GM19025 (cell line): ENCODE measurements at regions not wholly inside any gene's neighbourhood (a gene's known extent, or its start where the extent isn't known, plus 50 kb on each side); places are given as distances from the start of the nearest gene placed in this dataset.

Experiments
- ATAC-seq: cut with Tn5 transposase; IDR thresholded peaks from one replicate; pipeline ENCODE4 v1.9.1; 2021; ENCODE audit warnings: mild to moderate bottlenecking, low read depth, moderate library complexity; ENCODE audit not compliant: unreplicated experiment

GRCh38 chr10:21002091-21002878, 105.2 kb upstream of the NEBL start:
- no peak for ATAC-seq

GRCh38 chr10:20999699-21000098, 102.6 kb upstream of the NEBL start:
- no peak for ATAC-seq

- no peak for ATAC-seq
These were observed 100.9 kb upstream of the NEBL start for GRCh38 chr10:20998036-20998435.

- no peak for ATAC-seq
These were observed 98.2 kb upstream of the NEBL start for GRCh38 chr10:20995123-20995987.

- ATAC-seq: no peak
These were observed 96.9 kb upstream of the NEBL start for GRCh38 chr10:20993830-20994527.

GRCh38 chr10:20993389-20993788, 96.3 kb upstream of the NEBL start:
- no peak for ATAC-seq

GRCh38 chr10:20991526-20991925, 94.4 kb upstream of the NEBL start:
- ATAC-seq: no peak

GRCh38 chr10:20990604-20991003, 93.5 kb upstream of the NEBL start:
- ATAC-seq: no peak

- no peak for ATAC-seq
These were observed 91.4 kb upstream of the NEBL start for GRCh38 chr10:20988357-20988983.

GRCh38 chr10:20986049-20986448, 88.9 kb upstream of the NEBL start:
- ATAC-seq: no peak

GRCh38 chr10:20984662-20985061, 87.6 kb upstream of the NEBL start:
- ATAC-seq: no peak

- no peak for ATAC-seq
These were observed 84.4 kb upstream of the NEBL start for GRCh38 chr10:20981419-20981953.

- ATAC-seq: no peak
These were observed 81.5 kb upstream of the NEBL start for GRCh38 chr10:20978617-20979016.

- no peak for ATAC-seq
These were observed 80.2 kb upstream of the NEBL start for GRCh38 chr10:20977300-20977699.

- no peak for ATAC-seq
These were observed 79.8 kb upstream of the NEBL start for GRCh38 chr10:20976891-20977290.

- no peak for ATAC-seq
These were observed 79.3 kb upstream of the NEBL start for GRCh38 chr10:20976390-20976789.

GRCh38 chr10:20975236-20975635, 78.1 kb upstream of the NEBL start:
- ATAC-seq: no peak

- ATAC-seq: no peak
These were observed 75.8 kb upstream of the NEBL start for GRCh38 chr10:20972925-20973324.

- ATAC-seq: no peak
These were observed 74.8 kb upstream of the NEBL start for GRCh38 chr10:20971901-20972300.

- ATAC-seq: peak; percentile 94
These were observed 73.6 kb upstream of the NEBL start for GRCh38 chr10:20970708-20971107.
